Fibroblast of villous mesenchyme (primary cell): ENCODE measurements at regions not wholly inside any gene's neighbourhood (a gene's known extent, or its start where the extent isn't known, plus 50 kb on each side); places are given as distances from the start of the nearest gene placed in this dataset.

ENCODE experiments used
- DNase-seq: peaks from one replicate; pipeline ENCODE4 v3.0.0-alpha.2; 2010; ENCODE audit warnings: low read depth
- H3K4me3 ChIP-seq: 2 replicates; pipeline ENCODE4 v1.5.1; 2011; ENCODE audit warnings: low read depth, mild to moderate bottlenecking, low read length
- CTCF ChIP-seq: IDR thresholded peaks from 2 replicates; pipeline ENCODE4 v1.5.1; 2012; ENCODE audit warnings: low read depth, mild to moderate bottlenecking, low read length; ENCODE audit not compliant: insufficient read depth

- H3K4me3 ChIP-seq = no peak overlapping the region
- TF ChIP-seq CTCF = no peak
- no peak for DNase-seq
Measured at GRCh38 chr1:5616366-5617178, 375.7 kb downstream of the NPHP4 start.

GRCh38 chr1:5615076-5615475 is 377.1 kb downstream of the NPHP4 start:
- no peak overlapping the region for H3K4me3 ChIP-seq
- DNase-seq = no peak
- TF ChIP-seq CTCF = no peak

GRCh38 chr1:5613900-5614299 is 378.3 kb downstream of the NPHP4 start:
- no peak for TF ChIP-seq CTCF
- no peak for DNase-seq
- H3K4me3 ChIP-seq = no peak overlapping the region

GRCh38 chr1:5611851-5612250 is 380.4 kb downstream of the NPHP4 start:
- DNase-seq = no peak
- H3K4me3 ChIP-seq = no peak overlapping the region

GRCh38 chr1:5611431-5611830 is 380.8 kb downstream of the NPHP4 start:
- no peak overlapping the region for H3K4me3 ChIP-seq
- no peak for DNase-seq
- no peak for TF ChIP-seq CTCF

More at GRCh38 chr1:5611851-5612250, 380.4 kb downstream of the NPHP4 start:
- no peak for TF ChIP-seq CTCF

- TF ChIP-seq CTCF = no peak
- H3K4me3 ChIP-seq = no peak overlapping the region
- no peak for DNase-seq
Measured at GRCh38 chr1:5610432-5610831, 381.8 kb downstream of the NPHP4 start.
